Caki2 (cell line): ENCODE measurements at regions not wholly inside any gene's neighbourhood (a gene's known extent, or its start where the extent isn't known, plus 50 kb on each side); places are given as distances from the start of the nearest gene placed in this dataset.

Source experiments
- DNase-seq: peaks from one replicate; pipeline ENCODE4 v3.0.0-alpha.2; 2015; ENCODE audit warnings: low read depth
- in situ Hi-C: cut with HindIII; loops from 2 replicates; pipeline ENCODE4 v1.10.0; 2016; ENCODE audit warnings: low sequenced_read_pairs, low pct_unique_long_range_greater_than_20kb, mixed read lengths

DNA sequence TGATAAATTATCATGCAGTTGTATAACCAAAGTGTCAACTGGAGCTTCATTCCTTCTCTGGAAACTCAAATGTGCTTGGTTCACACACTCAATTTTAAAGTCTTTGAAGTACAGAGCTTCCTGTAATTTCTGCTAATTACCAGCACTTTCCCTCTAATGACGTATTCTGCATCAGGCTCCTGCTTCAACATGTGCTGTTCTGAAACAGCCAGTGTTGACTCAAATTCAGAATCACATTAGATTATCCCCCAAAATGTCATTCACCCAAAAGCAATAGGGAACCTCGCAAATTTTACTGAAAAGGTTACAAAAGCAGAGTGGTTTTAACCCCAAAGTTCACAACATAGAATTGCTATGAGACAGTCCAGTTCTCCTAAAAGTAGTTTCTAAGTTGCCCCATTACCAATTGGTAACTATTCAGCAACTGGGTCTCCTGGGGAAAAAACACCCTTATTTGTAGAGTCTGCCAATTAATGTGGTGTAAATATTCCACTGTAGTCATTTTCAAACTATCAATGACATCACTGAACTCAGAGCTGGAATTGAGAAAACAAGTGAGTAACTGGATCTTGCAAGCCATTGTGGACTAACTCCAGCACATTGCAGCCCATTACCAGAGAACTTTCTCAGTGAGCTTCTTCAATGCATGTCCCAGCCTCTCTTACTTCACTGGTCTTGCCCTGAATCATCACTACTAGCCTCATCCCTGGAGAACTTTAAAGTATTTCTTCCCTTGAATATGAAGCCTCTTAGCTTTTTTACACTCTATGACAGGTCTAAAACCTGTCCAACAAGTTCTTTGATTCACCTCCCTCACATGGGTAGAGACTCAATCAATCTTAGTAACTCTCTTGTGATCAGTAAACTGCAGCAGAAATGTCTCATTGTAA, 955.4 kb downstream of the EFNB2 start:
- no peak for DNase-seq
- in situ Hi-C loops, result no loop called here

- DNase-seq, result no peak
- in situ Hi-C loops, result no loop called here
Observed at GRCh38 chr13:105573136-105573535, 962.3 kb downstream of the EFNB2 start.

DNA sequence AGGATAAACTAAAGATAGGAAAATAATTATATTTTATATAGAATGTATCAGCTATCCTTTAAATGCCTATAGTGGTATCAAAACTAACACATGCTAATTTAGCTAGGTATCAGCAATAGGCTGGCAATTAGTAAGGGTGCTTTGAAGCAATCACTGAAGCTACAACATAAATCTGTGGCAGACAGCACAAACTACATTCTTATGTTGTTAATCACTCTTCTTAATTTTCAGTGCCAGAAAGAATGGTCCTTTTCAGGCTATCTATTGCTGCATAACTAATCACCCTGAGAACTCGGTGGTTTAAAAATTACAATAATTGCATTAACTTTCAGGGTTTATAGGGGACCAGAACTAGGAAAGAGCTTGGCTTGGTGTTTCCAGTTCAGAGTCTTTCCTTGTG, 963.1 kb downstream of the EFNB2 start:
- no peak for DNase-seq
- in situ Hi-C loops, result no loop called here

DNA sequence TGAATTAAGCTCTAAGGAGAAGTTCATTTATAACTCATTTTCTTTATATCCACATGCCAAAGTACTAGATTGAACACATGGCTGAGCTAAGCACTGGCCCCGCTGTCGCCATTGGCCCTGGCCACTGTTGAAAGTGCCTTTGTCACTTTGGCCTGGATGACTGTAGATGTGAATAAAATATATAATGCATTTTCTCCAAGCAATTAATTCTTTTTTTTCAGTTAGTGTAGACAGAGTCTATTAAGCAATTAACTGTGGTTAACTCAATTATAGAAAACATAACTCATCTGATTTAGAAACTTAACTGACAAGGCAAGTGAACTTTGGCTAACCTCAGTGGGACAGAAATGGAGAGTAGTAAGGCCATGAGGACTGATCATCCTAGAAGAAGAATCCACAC, 965.6 kb downstream of the EFNB2 start:
- no peak for DNase-seq
- in situ Hi-C loops, result no loop called here

DNA sequence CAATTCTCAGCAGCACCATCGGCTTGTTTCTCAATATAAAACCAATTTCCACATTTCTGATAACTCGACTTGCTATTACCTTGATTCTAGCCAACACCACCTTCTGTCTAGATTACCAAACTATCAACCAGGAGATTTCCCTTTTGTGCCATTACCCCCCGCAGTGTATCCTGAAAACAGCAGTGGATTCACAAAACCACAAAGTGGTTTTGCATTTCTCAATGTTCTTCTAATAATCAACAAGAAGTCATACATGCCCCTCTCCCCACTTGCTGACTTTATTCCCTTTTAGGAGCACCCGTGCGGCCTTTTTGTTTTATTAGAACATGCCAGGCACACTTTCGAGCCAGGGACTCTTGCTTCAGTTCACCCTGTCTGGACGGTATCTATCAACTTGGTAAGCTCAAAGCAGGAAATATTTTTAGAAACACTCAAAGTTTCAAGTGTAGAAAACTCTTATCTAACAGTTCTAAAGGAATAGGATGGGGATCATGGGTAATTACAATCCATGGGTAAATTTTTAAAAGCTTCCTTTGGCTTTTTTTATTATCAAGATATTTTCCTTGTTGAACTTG, 967.4 kb downstream of the EFNB2 start:
- DNase-seq, result no peak

DNA sequence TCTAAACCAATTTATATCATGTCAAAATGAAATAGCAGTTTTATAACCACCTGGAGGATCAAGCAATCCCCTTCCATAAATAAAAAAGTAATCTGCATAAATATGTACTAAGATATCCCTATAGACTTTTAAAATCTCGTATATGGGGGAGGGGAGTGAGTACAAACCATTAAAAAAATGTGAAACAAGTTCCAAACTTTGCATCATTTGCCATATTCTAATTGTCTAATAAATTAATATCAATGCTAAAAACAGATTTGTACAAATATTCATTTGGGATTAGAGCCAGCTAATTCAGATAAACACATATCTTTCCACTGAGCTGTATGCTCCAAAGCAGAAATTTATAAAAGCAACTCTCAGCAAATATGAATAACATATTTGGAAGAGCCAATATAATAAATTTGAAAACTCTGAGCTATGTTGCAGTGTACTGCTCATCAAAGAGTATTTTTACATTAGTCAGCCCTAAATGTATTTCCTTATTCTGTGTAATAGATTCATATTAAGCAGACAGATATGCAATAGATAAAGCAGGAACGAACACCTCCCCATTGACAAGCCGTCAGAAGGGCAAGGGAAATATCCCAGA, 970.2 kb downstream of the EFNB2 start:
- no peak for DNase-seq
- in situ Hi-C loops, result no loop called here

More for the DNA sequence above, 967.4 kb downstream of the EFNB2 start:
- in situ Hi-C loops, result no loop called here

- in situ Hi-C loops, result no loop called here
- no peak for DNase-seq
Observed at GRCh38 chr13:105552078-105552477, 983.4 kb downstream of the EFNB2 start.

DNA sequence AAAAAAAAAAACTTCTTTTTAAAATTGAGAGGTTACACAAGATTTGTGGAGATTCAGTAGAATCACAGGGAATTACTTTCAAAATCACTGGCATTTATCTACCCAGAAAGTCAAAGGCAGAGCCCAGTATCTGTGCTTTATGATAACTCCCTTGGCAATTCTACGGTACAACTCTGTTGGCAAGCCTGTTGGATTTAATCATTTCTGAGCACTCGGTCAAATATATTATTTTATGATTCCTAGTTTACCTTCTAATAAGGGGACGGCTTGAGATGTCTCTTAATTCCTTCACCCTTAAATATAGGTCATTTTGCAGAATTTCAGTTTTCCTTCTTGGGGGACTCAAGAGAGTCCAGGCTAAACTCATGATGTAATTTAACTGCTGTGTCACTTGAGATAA, 987.6 kb downstream of the EFNB2 start:
- DNase-seq, result no peak
- in situ Hi-C loops, result no loop called here

- no peak for DNase-seq
- in situ Hi-C loops, result no loop called here
Observed at GRCh38 chr13:105545811-105546210, 989.7 kb downstream of the EFNB2 start.

GRCh38 chr13:105543742-105544141, 991.7 kb downstream of the EFNB2 start:
- DNase-seq, result no peak
- in situ Hi-C loops, result no loop called here

DNA sequence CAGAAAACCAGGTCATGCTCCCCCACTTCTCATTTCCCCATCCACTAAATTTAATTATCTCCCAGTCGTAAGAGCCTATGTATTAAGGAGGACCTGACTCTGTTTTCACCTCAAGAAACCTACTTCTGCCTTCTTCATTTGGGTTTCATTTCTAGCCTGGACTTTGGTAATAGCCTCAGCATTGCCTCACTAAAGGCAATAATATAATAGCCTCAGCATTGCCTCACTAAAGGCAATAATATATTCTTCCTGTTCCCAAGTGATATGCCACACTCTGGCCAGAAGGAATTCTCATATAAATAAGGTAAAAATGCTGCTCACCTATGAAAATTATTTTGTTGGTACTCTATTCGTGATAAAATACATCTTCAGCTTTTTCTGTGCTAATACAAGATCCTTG, 993.9 kb downstream of the EFNB2 start:
- in situ Hi-C loops, result no loop called here
- no peak for DNase-seq

DNA sequence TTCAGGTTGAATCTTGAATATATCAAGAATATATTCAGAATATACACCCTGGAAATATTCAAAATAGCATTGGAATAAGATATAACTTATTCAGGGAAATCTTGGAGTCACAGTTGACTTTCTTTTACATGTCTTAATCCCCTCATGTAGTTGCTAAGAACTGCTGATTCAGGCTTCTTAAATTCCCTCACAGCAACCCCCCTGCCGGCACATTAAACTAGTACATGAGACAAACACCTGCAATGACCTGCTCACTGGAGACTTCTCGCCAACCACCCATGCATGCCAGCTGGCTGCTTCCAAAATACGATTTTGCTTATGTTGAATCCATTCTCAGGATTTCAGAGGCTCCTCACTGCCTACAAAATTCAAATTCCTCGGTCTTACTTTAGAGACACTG, 997.1 kb downstream of the EFNB2 start:
- in situ Hi-C loops, result no loop called here
- no peak for DNase-seq

GRCh38 chr13:105537113-105537512, 998.3 kb downstream of the EFNB2 start:
- in situ Hi-C loops, result no loop called here
- DNase-seq, result no peak

- no peak for DNase-seq
Observed at GRCh38 chr13:105530468-105530867, 1005.0 kb downstream of the EFNB2 start.

GRCh38 chr13:105527127-105527526, 1008.3 kb downstream of the EFNB2 start:
- no peak for DNase-seq
- in situ Hi-C loops, result no loop called here

More at GRCh38 chr13:105530468-105530867, 1005.0 kb downstream of the EFNB2 start:
- in situ Hi-C loops, result no loop called here

GRCh38 chr13:105519771-105520170, 1015.7 kb downstream of the EFNB2 start:
- in situ Hi-C loops, result no loop called here
- no peak for DNase-seq

DNA sequence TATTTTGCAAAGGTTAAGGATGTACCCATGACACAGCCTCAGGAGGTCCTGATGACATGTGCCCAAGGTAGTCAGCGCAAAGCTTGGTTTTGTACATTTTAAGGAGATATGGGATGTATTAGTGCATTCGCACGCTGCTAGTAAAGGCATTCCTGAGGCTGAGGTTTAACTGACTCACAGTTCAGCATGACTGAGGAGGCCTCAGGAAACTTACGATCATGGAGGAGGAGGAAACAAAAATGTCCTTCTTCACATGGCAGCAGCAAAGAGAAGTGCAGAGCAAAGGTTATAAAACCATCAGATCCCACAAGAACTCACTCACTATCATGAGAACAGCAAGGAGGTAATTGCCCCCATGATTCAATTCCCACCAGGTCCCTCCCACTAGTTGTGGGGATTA, 1017.4 kb downstream of the EFNB2 start:
- peak; percentile 27 for DNase-seq
- in situ Hi-C loops, result no loop called here

- in situ Hi-C loops, result no loop called here
- DNase-seq, result no peak
Observed at GRCh38 chr13:105514401-105514800, 1021.1 kb downstream of the EFNB2 start.

DNA sequence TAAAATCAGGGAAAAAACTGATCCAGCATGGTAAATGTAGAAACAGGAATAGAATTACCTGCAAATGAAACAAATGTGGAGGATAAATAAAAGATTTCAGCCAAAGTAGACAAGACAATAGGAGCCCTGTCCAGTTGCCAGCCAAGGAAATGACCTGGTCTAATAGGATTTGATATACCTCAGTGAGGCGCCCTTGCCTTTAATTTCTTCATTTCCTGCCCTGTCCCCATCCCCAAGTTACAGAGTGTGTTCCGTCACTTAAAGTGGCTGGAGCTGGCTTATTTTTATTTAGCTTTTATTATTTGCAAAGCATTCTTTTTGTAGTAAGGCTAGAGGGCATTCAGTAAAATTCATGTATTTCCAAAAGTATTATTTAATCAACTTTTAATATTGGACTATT, 1022.0 kb downstream of the EFNB2 start:
- in situ Hi-C loops, result no loop called here
- no peak for DNase-seq
